ENCODE measurements at regions not wholly inside any gene's neighbourhood (a gene's known extent, or its start where the extent isn't known, plus 50 kb on each side); places are given as distances from the start of the nearest gene placed in this dataset.

GRCh38 chr11:119490253-119491006 lies 67.5 kb upstream of the THY1 start:
- Histone ChIP-seq H3K79me2 (ENCODE audit: insufficient read depth, low read length) (no peaks in the 10 kb centered on the region), H3K4me2 (ENCODE audit: insufficient read depth, low read length) (no peak overlapping the region), H3K4me3 (ENCODE audit: insufficient read depth, low read length) (no peak overlapping the region), H3K9me3 (ENCODE audit: low read depth, low read length) (no peaks in the 10 kb centered on the region), H2AFZ (ENCODE audit: low read length) (no peak overlapping the region), H3K27me3 (ENCODE audit: insufficient read depth, low read length) (peaks cover 18% of the 10 kb centered on the region), H3K36me3 (ENCODE audit: insufficient read depth, low read length) (no peaks in the 10 kb centered on the region), H3K27ac (ENCODE audit: low read depth, low read length) (no peak overlapping the region), H3K4me1 (ENCODE audit: insufficient read depth, low read length) (no peaks in the 10 kb centered on the region), H4K20me1 (ENCODE audit: insufficient read depth, low read length) (no peaks in the 10 kb centered on the region)
- no peak for DNase-seq (ENCODE audit: insufficient read length, low spot score, missing footprints)
- TF ChIP-seq CTCF (IDR thresholded peaks at IDR 0.05; ENCODE audit: extremely low read depth, low read depth, low read length), result no peak

GRCh38 chr11:119489087-119489486 lies 66.1 kb upstream of the THY1 start:
- H3K27ac ChIP-seq (ENCODE audit: low read depth, low read length), result no peak overlapping the region
- no peaks in the 10 kb centered on the region for H3K4me1 ChIP-seq (ENCODE audit: insufficient read depth, low read length)
- H3K27me3 ChIP-seq (ENCODE audit: insufficient read depth, low read length), result peaks cover 22% of the 10 kb centered on the region
- TF ChIP-seq CTCF (IDR thresholded peaks at IDR 0.05; ENCODE audit: extremely low read depth, low read depth, low read length), result no peak
- H3K36me3 ChIP-seq (ENCODE audit: insufficient read depth, low read length), result no peaks in the 10 kb centered on the region
- DNase-seq (ENCODE audit: insufficient read length, low spot score, missing footprints), result no peak
- H3K4me2 ChIP-seq (ENCODE audit: insufficient read depth, low read length), result no peak overlapping the region
- H3K4me3 ChIP-seq (ENCODE audit: insufficient read depth, low read length), result no peak overlapping the region
- H3K9me3 ChIP-seq (ENCODE audit: low read depth, low read length), result no peaks in the 10 kb centered on the region
- H2AFZ ChIP-seq (ENCODE audit: low read length), result no peak overlapping the region
- no peaks in the 10 kb centered on the region for H3K79me2 ChIP-seq (ENCODE audit: insufficient read depth, low read length)
- H4K20me1 ChIP-seq (ENCODE audit: insufficient read depth, low read length), result no peaks in the 10 kb centered on the region

- H3K9me3 ChIP-seq (ENCODE audit: low read depth, low read length), result no peaks in the 10 kb centered on the region
- H3K4me2 ChIP-seq (ENCODE audit: insufficient read depth, low read length), result no peak overlapping the region
- H4K20me1 ChIP-seq (ENCODE audit: insufficient read depth, low read length), result no peaks in the 10 kb centered on the region
- H3K4me1 ChIP-seq (ENCODE audit: insufficient read depth, low read length), result no peaks in the 10 kb centered on the region
- H3K36me3 ChIP-seq (ENCODE audit: insufficient read depth, low read length), result no peaks in the 10 kb centered on the region
- H3K79me2 ChIP-seq (ENCODE audit: insufficient read depth, low read length), result no peaks in the 10 kb centered on the region
- H3K27me3 ChIP-seq (ENCODE audit: insufficient read depth, low read length), result peaks cover 22% of the 10 kb centered on the region
- H2AFZ ChIP-seq (ENCODE audit: low read length), result no peak overlapping the region
- TF ChIP-seq CTCF (IDR thresholded peaks at IDR 0.05; ENCODE audit: extremely low read depth, low read depth, low read length), result no peak
- no peak overlapping the region for H3K4me3 ChIP-seq (ENCODE audit: insufficient read depth, low read length)
- no peak overlapping the region for H3K27ac ChIP-seq (ENCODE audit: low read depth, low read length)
- DNase-seq (ENCODE audit: insufficient read length, low spot score, missing footprints), result no peak
Measured at GRCh38 chr11:119488256-119488995, 65.5 kb upstream of the THY1 start.

- no peaks in the 10 kb centered on the region for H3K4me1 ChIP-seq (ENCODE audit: insufficient read depth, low read length)
- no peak for DNase-seq (ENCODE audit: insufficient read length, low spot score, missing footprints)
- no peaks in the 10 kb centered on the region for H3K36me3 ChIP-seq (ENCODE audit: insufficient read depth, low read length)
- no peak overlapping the region for H3K4me3 ChIP-seq (ENCODE audit: insufficient read depth, low read length)
- no peak overlapping the region for H3K27ac ChIP-seq (ENCODE audit: low read depth, low read length)
- no peak overlapping the region for H2AFZ ChIP-seq (ENCODE audit: low read length)
- H3K4me2 ChIP-seq (ENCODE audit: insufficient read depth, low read length), result no peak overlapping the region
- H3K27me3 ChIP-seq (ENCODE audit: insufficient read depth, low read length), result peaks cover 36% of the 10 kb centered on the region
- TF ChIP-seq CTCF (IDR thresholded peaks at IDR 0.05; ENCODE audit: extremely low read depth, low read depth, low read length), result no peak
- H4K20me1 ChIP-seq (ENCODE audit: insufficient read depth, low read length), result peaks cover 4% of the 10 kb centered on the region
- no peaks in the 10 kb centered on the region for H3K9me3 ChIP-seq (ENCODE audit: low read depth, low read length)
- no peaks in the 10 kb centered on the region for H3K79me2 ChIP-seq (ENCODE audit: insufficient read depth, low read length)
Measured at GRCh38 chr11:119486691-119487259, 63.8 kb upstream of the THY1 start.

All from osteoblast (primary cell).